ENCODE measurements at regions not wholly inside any gene's neighbourhood (a gene's known extent, or its start where the extent isn't known, plus 50 kb on each side); places are given as distances from the start of the nearest gene placed in this dataset.
A peak's percentile ranks its signal among the peaks of the same experiment; 100 is the strongest.

- TF ChIP-seq, protein P1, sequence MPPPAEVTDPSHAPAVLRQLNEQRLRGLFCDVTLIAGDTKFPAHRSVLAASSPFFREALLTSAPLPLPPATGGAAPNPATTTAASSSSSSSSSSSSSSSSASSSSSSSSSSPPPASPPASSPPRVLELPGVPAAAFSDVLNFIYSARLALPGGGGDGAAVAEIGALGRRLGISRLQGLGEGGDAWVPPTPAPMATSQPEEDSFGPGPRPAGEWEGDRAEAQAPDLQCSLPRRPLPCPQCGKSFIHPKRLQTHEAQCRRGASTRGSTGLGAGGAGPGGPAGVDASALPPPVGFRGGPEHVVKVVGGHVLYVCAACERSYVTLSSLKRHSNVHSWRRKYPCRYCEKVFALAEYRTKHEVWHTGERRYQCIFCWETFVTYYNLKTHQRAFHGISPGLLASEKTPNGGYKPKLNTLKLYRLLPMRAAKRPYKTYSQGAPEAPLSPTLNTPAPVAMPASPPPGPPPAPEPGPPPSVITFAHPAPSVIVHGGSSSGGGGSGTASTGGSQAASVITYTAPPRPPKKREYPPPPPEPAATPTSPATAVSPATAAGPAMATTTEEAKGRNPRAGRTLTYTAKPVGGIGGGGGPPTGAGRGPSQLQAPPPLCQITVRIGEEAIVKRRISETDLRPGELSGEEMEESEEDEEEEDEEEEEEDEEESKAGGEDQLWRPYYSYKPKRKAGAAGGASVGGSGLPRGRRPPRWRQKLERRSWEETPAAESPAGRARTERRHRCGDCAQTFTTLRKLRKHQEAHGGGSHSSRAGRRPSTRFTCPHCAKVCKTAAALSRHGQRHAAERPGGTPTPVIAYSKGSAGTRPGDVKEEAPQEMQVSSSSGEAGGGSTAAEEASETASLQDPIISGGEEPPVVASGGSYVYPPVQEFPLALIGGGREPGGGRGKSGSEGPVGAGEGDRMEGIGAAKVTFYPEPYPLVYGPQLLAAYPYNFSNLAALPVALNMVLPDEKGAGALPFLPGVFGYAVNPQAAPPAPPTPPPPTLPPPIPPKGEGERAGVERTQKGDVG (CRISPR knock-in tag; IDR thresholded peaks at IDR 0.05; ENCODE audit: borderline replicate concordance) = no peak
- no peak; the same call in 1 of the 2 replicates for TF ChIP-seq JUND (CRISPR knock-in tag; IDR thresholded peaks at IDR 0.05)
- no peak for TF ChIP-seq ZNF34 (CRISPR knock-in tag; IDR thresholded peaks at IDR 0.05; ENCODE audit: borderline replicate concordance)
- no peak for TF ChIP-seq HOXD1 (CRISPR knock-in tag; IDR thresholded peaks at IDR 0.05)
- peak; percentile 60; the same call in 1 of the 2 replicates for TF ChIP-seq ZNF670 (CRISPR knock-in tag; IDR thresholded peaks at IDR 0.05; ENCODE audit: borderline replicate concordance)
- no peak for TF ChIP-seq ISX (CRISPR knock-in tag; conservative IDR thresholded peaks at IDR 0.05)
- no peak for TF ChIP-seq ZNF224 (CRISPR knock-in tag; IDR thresholded peaks at IDR 0.05)
- no peak for TF ChIP-seq ZIK1 (CRISPR knock-in tag; IDR thresholded peaks at IDR 0.05; ENCODE audit: borderline replicate concordance, low read depth)
- no peak for TF ChIP-seq HES4 (CRISPR knock-in tag; IDR thresholded peaks at IDR 0.05; ENCODE audit: borderline replicate concordance)
- TF ChIP-seq SKI (IDR thresholded peaks at IDR 0.05; ENCODE audit: partially characterized antibody) = peak; percentile 10
- no peak for TF ChIP-seq ARNTL (CRISPR knock-in tag; IDR thresholded peaks at IDR 0.05)
- TF ChIP-seq ATF7 (IDR thresholded peaks at IDR 0.05) = no peak
- no peak for TF ChIP-seq ATF7 (CRISPR knock-in tag; IDR thresholded peaks at IDR 0.05)
- peak; percentile 67; the same call in 1 of the 2 replicates for TF ChIP-seq ZNF792 (CRISPR knock-in tag; IDR thresholded peaks at IDR 0.05)
- TF ChIP-seq NFYB (CRISPR knock-in tag; IDR thresholded peaks at IDR 0.05) = no peak
- no peak for TF ChIP-seq RERE (CRISPR knock-in tag; IDR thresholded peaks at IDR 0.05; ENCODE audit: low read depth)
- no peak for TF ChIP-seq GATAD1 (CRISPR knock-in tag; IDR thresholded peaks at IDR 0.05)
Observed at GRCh38 chr22:48396785-48397530, 1430.7 kb downstream of the BRD1 start (continued).

Data from HepG2 (cell line).